HCT116 (cell line): ENCODE measurements at regions not wholly inside any gene's neighbourhood (a gene's known extent, or its start where the extent isn't known, plus 50 kb on each side); places are given as distances from the start of the nearest gene placed in this dataset.
"Not testable (repeated sequence)": the region's sequence is repeated elsewhere in the genome, so short reads cannot be mapped to it uniquely, and the experiment has no call there.

ENCODE experiments used
- ATAC-seq: fragments of 200-7000 bp; cut with Tn5 transposase; 2 replicates; pipeline ENCODE4 v1.9.1; 2020; ENCODE audit warnings: mild to moderate bottlenecking, moderate library complexity
- BruUV-seq: library from RNA; stranded (reverse); fragments of 400-500 nt; replicated peaks from 2 replicates; lab custom pipeline; 2021; lab: Mats Ljungman, UMichigan
- CTCF ChIA-PET: fragments of 300-600 bp; sonication (Branson Sonifier 250); formaldehyde crosslinking; loops from one replicate; lab custom pipeline; 2021; ENCODE audit warnings: antibody characterized with exemption; lab: Charles Lee
- POLR2A ChIA-PET: fragments of 300-600, 350-600 bp; sonication (Branson Sonifier 250); formaldehyde crosslinking; loops from one replicate; lab custom pipeline; 2021; ENCODE audit warnings: antibody characterized with exemption; lab: Charles Lee
- RAD21 ChIA-PET, 2 experiments: fragments of 300-600 bp; sonication (Branson Sonifier 250); formaldehyde crosslinking; loops; one replicate each; lab custom pipeline; 2023; ENCODE audit warnings: low total read pairs in 2 of 2; ENCODE audit not compliant: uncharacterized antibody in 2 of 2, unreplicated experiment in 2 of 2, low non-redundant PET in 1 of 2; lab: Charles Lee
- DNase-seq: peaks from one replicate; pipeline ENCODE4 v3.0.0-alpha.2; 2010; ENCODE audit warnings: low read depth, low spot score
- H2AFZ ChIP-seq: fragments of 200-600 bp; shearing (Covaris generic), sonication (generic); 2 replicates; pipeline ENCODE4 v1.6.1; 2017; ENCODE audit warnings: low read depth, mixed run types, mixed read lengths, antibody characterized with exemption, low read length; ENCODE audit not compliant: poor library complexity, severe bottlenecking
- H3K27ac ChIP-seq: 2 replicates; pipeline ENCODE4 v1.5.1; 2012; ENCODE audit warnings: low read depth, low read length
- H3K27me3 ChIP-seq: fragments of 200-600 bp; sonication (generic); 2 replicates; pipeline ENCODE4 v1.6.1; 2016; ENCODE audit warnings: mixed run types, low read length, mixed read lengths; ENCODE audit not compliant: insufficient read depth
- H3K36me3 ChIP-seq, 2 experiments: fragments of 200-500 bp in 1 of 2; fragments of 200-600 bp in 1 of 2; sonication (Bioruptor generic) in 1 of 2; sonication (generic) in 1 of 2; 2 replicates each; pipeline versions ENCODE4 v1.5.1 to v1.6.1; 2014 to 2016; ENCODE audit warnings: low read length in 2 of 2, inconsistent platforms in 1 of 2, mixed read lengths in 1 of 2, mixed run types in 1 of 2; ENCODE audit not compliant: insufficient read depth in 2 of 2, control insufficient read depth in 1 of 2
- H3K4me1 ChIP-seq, 2 experiments: fragments of 200-600 bp in 1 of 2; sonication (generic) in 1 of 2; 2 replicates each; pipeline versions ENCODE4 v1.5.1 to v1.6.1; 2012 to 2017; ENCODE audit warnings: low read length in 2 of 2, inconsistent platforms in 1 of 2, mild to moderate bottlenecking in 1 of 2, mixed read lengths in 1 of 2, mixed run types in 1 of 2, moderate library complexity in 1 of 2; ENCODE audit not compliant: insufficient read depth in 2 of 2, control insufficient read depth in 1 of 2
- H3K4me2 ChIP-seq: fragments of 200-600 bp; sonication (generic); 2 replicates; pipeline ENCODE4 v1.6.1; 2017; ENCODE audit warnings: mixed run types, low read length, mixed read lengths
- H3K4me3 ChIP-seq, 2 experiments: fragments of 200-600 bp in 1 of 2; sonication (generic) in 1 of 2; replicated peaks in 1 of 2; 2 replicates each; pipeline ENCODE4 v1.5.1; 2011 to 2016; ENCODE audit warnings: low read length in 2 of 2, control low read depth in 1 of 2, low read depth in 1 of 2, mild to moderate bottlenecking in 1 of 2, mixed read lengths in 1 of 2, mixed run types in 1 of 2
- H3K79me2 ChIP-seq: fragments of 200-600 bp; sonication (generic); 2 replicates; pipeline ENCODE4 v1.6.1; 2017; ENCODE audit warnings: mild to moderate bottlenecking, mixed run types, low read length, moderate library complexity, mixed read lengths; ENCODE audit not compliant: insufficient read depth
- H3K9ac ChIP-seq: fragments of 200-600 bp; sonication (generic); 2 replicates; pipeline ENCODE4 v1.6.1; 2016; ENCODE audit warnings: low read length, mixed read lengths
- H3K9me2 ChIP-seq: fragments of 200-600 bp; sonication (generic), shearing (Covaris generic); 2 replicates; pipeline ENCODE4 v1.6.1; 2017; ENCODE audit warnings: mixed run types, mild to moderate bottlenecking, moderate library complexity; ENCODE audit not compliant: insufficient read depth
- H3K9me3 ChIP-seq, 2 experiments: fragments of 200-500 bp in 1 of 2; fragments of 200-600 bp in 1 of 2; sonication (Bioruptor generic) in 1 of 2; sonication (generic) in 1 of 2; 2 replicates each; pipeline ENCODE4 v1.6.1; 2014 to 2017; ENCODE audit warnings: low read length in 2 of 2, mixed read lengths in 2 of 2, inconsistent platforms in 1 of 2, low read depth in 1 of 2, mild to moderate bottlenecking in 1 of 2, mixed run types in 1 of 2, moderate library complexity in 1 of 2; ENCODE audit not compliant: control insufficient read depth in 1 of 2, insufficient read depth in 1 of 2
- H4K20me1 ChIP-seq: fragments of 200-600 bp; sonication (generic), shearing (Covaris generic); 2 replicates; pipeline ENCODE4 v1.6.1; 2017; ENCODE audit warnings: mixed run types, mild to moderate bottlenecking, moderate library complexity; ENCODE audit not compliant: insufficient read depth
- CTCF ChIP-seq, 3 experiments: fragments of 200-600 bp in 1 of 3; sonication (generic) in 1 of 3; IDR thresholded peaks in 2 of 3; conservative IDR thresholded peaks in 1 of 3; 2 replicates each; pipeline ENCODE4 v1.5.1; 2012 to 2017; ENCODE audit warnings: low read depth in 2 of 3, low read length in 2 of 3, antibody characterized with exemption in 1 of 3, borderline replicate concordance in 1 of 3, control low read depth in 1 of 3, mild to moderate bottlenecking in 1 of 3, mixed read lengths in 1 of 3, mixed run types in 1 of 3, moderate library complexity in 1 of 3; ENCODE audit not compliant: insufficient read depth in 1 of 3
- ELF1 ChIP-seq: IDR thresholded peaks from 2 replicates; pipeline ENCODE4 v1.6.1; 2012; ENCODE audit warnings: low read depth, borderline replicate concordance
- EZH2phosphoT487 ChIP-seq: fragments of 200-600 bp; IDR thresholded peaks from 2 replicates; pipeline ENCODE4 v1.6.1; 2018; ENCODE audit warnings: antibody characterized with exemption, borderline replicate concordance
- FOSL1 ChIP-seq: IDR thresholded peaks from 2 replicates; pipeline ENCODE4 v1.6.1; 2012; ENCODE audit warnings: low read depth
- MAX ChIP-seq: IDR thresholded peaks from 2 replicates; pipeline ENCODE4 v1.6.1; 2012
- SP1 ChIP-seq: IDR thresholded peaks from 2 replicates; pipeline ENCODE4 v1.6.1; 2012; ENCODE audit warnings: low read depth
- ZBTB33 ChIP-seq: IDR thresholded peaks from 2 replicates; pipeline ENCODE4 v1.6.1; 2011; ENCODE audit warnings: mild to moderate bottlenecking, low read length, moderate library complexity; ENCODE audit not compliant: insufficient replicate concordance; ENCODE audit errors: extremely low read depth
- intact Hi-C: fragments of 100-400 bp; cut with micrococcal nuclease; formaldehyde crosslinking; loops from 2 replicates; pipeline ENCODE4 v1.10.0; 2022

GRCh38 chr16:88206516-88206915 is 176.2 kb upstream of the ZNF469 start:
- intact Hi-C loops, H3K4me2 ChIP-seq, POLR2A ChIA-PET, H3K27me3 ChIP-seq, H3K9me3 ChIP-seq, CTCF ChIA-PET, H3K27ac ChIP-seq, H3K79me2 ChIP-seq, RAD21 ChIA-PET, H3K4me1 ChIP-seq, H3K9me2 ChIP-seq, DNase-seq, H3K9ac ChIP-seq, BruUV-seq, H2AFZ ChIP-seq, H3K36me3 ChIP-seq, H4K20me1 ChIP-seq, H3K4me3 ChIP-seq, ATAC-seq: not testable (repeated sequence)

- H3K27ac ChIP-seq = no peak overlapping the region
- ATAC-seq = no peak
- H3K79me2 ChIP-seq = no peaks in the 10 kb centered on the region
- no TSS peak for BruUV-seq
- H3K4me2 ChIP-seq = no peak overlapping the region
- ChIA-PET POLR2A (no interaction called here), CTCF (no interaction called here), RAD21 (no interaction called here)
- H3K9me2 ChIP-seq = no peaks in the 10 kb centered on the region
- no peaks in the 10 kb centered on the region for H3K9me3 ChIP-seq
- no peaks in the 10 kb centered on the region for H4K20me1 ChIP-seq
- H3K4me1 ChIP-seq = no peaks in the 10 kb centered on the region
- TF ChIP-seq ZBTB33 = no peak
- TF ChIP-seq EZH2phosphoT487 = no peak
- TF ChIP-seq CTCF (IDR thresholded peaks at IDR 0.05 in 2 of 3, conservative IDR thresholded peaks at IDR 0.05 in 1 of 3; ENCODE audit: borderline replicate concordance in 1 of 3, insufficient read depth in 1 of 3, low read depth in 2 of 3, low read length in 2 of 3) = no peak
- no peak for TF ChIP-seq FOSL1
- TF ChIP-seq SP1 = no peak
- no peak for TF ChIP-seq ELF1
- TF ChIP-seq MAX = no peak
- H3K4me3 ChIP-seq = no peak overlapping the region
- no peaks in the 10 kb centered on the region for H3K36me3 ChIP-seq
- H3K27me3 ChIP-seq = no peaks in the 10 kb centered on the region
- H2AFZ ChIP-seq = no peak overlapping the region
- intact Hi-C loops = no loop called here
- DNase-seq = no peak
- H3K9ac ChIP-seq = no peak overlapping the region
Observed at GRCh38 chr16:88208112-88208511, 174.6 kb upstream of the ZNF469 start.

GRCh38 chr16:88208776-88209175 is 174.0 kb upstream of the ZNF469 start:
- H4K20me1 ChIP-seq, BruUV-seq, H3K4me2 ChIP-seq, H3K4me1 ChIP-seq, H2AFZ ChIP-seq, H3K27ac ChIP-seq, RAD21 ChIA-PET, CTCF ChIA-PET, intact Hi-C loops, H3K9me2 ChIP-seq, H3K9ac ChIP-seq, H3K9me3 ChIP-seq, ATAC-seq, H3K79me2 ChIP-seq, H3K4me3 ChIP-seq, DNase-seq, POLR2A ChIA-PET, H3K27me3 ChIP-seq, H3K36me3 ChIP-seq: not testable (repeated sequence)
